GM19240 (cell line): ENCODE measurements at regions not wholly inside any gene's neighbourhood (a gene's known extent, or its start where the extent isn't known, plus 50 kb on each side); places are given as distances from the start of the nearest gene placed in this dataset.

Experiments used
- DNase-seq: peaks from one replicate; pipeline ENCODE4 v3.0.0; 2011; ENCODE audit warnings: low spot score; ENCODE audit not compliant: insufficient read length

GRCh38 chr20:56833427-56833826, 204.3 kb downstream of the TFAP2C start:
- DNase-seq = no peak

- DNase-seq = no peak
Measured at GRCh38 chr20:56835829-56836550, 206.9 kb downstream of the TFAP2C start.

DNA sequence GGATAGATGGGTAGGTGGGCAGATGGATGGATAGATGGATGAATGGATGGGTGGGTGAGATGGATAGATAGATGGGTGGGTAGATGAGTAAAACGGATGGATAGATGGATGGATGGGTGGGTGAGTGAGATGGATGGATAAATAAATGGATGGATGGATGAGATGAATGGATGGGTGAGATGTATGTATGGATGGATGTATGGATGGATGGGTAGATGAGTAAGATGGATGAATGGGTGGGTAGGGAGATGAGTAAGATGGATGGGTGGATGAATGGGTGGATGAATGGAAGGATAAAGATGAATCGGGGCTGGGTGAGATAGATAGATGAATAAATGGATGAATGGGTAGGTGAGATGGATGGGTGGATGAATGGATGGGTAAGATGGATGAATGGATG, 210.1 kb downstream of the TFAP2C start:
- no peak for DNase-seq

DNA sequence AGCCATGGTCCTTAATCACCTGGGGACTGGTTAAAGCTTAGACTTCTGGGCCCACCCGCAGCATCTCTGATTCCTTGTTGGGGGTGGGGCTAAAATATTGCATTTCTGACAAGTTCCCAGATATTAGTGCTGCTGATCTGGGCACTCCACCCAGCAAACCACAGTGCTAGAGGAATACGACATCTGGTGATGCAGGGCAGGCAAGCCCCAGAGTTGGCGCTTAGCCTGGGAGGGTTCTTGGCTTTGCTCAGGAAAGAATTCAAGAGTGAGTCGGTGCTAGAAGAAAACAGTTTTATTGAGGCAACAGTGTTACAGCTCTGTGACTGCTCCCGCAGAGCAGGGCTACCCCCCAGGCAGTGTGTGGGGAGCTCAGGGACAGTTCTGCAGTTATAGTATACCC, 210.7 kb downstream of the TFAP2C start:
- DNase-seq = no peak

DNA sequence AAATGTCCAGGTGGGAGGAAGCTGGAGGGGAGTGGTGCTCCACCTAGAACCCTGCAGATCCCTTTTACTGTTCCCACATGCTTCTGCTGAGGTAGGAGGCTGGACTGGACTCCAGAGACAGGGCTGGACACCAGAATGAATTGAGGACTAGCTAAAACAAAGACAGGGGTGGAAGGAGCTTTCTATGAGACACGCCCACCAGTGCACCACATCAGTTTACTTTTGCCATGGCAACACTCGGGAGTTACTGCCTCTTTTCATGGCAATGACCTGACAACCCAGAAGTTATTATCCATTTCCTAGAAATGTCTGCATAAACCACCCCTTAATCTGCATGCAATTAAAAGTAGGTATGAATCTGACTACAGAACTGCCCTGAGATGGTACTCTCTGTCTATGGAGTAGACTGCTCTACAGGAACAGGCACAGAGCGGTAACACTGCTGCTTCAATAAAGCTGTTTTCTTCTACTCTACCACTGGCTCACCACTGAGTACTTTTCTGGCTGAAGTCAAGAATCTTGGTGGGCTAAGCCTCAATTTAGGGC, 211.7 kb downstream of the TFAP2C start:
- no peak for DNase-seq

DNA sequence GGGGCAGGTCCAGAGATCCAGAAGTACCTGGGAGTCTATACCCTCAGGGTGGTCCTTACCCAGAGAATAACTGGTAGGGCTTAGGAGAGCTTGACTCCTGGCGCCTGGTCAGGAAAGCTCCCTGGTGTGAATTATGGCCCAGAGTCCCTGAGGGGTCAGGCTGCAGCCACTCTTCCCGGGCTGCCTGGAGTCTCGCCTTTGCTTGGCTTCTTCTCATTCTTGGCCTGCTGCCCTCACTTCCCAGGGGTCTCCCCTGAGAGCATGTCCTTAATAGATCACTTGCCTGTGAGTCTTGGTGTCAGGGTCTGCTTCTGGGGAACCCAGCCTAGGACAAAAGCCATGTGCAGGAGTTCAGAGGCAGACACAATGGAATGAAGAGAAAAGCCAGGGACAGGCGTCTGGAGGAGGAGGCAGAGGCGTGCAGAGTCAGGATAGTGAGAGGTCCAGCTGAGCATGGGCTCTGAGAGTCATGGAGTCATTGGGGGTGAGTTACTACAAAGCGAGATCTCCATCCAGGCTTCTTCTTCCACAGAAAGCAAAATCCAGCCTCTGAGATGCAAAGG, 212.3 kb downstream of the TFAP2C start:
- DNase-seq = no peak

DNA sequence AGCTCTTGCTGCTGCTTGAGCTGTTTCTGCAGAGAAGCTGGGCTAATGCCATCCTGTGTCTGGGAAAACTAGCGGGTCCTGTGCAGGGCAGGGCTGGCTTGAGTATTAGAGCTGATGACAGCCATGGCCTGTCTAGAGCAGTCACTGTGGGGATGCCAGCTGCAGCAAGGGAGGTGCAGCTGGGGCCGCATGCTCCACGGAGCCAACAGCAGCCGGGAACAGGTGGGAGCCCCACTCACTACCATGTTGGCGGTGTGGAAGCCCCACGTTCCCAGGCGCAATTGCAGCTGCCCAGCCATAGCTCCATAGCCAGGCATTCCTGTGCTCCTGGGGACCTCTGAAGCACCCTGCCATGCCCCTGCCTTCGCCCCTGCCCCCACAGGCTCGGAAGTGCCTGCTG, 212.9 kb downstream of the TFAP2C start:
- no peak for DNase-seq

GRCh38 chr20:56843386-56843785, 214.3 kb downstream of the TFAP2C start:
- no peak for DNase-seq

DNA sequence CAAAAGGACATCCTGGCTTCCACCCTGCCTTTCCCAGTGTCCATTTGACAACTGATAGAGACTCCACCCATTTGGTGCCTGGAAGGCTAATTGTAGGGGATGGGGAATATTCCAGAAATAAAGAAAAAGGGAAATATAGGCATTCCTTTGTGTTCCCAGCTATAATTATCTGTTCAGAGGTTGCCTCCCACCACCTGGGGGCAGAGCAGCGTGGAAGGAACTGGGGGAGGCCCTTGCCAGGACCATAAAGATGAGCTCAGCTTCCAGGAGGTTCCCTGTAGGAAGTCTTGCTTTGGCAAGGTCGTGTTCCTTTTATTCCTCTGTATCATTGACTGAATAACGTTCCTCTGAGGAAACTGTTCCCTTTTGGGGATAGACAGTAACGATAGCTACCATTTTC, 214.7 kb downstream of the TFAP2C start:
- no peak for DNase-seq

- DNase-seq = no peak
Measured at GRCh38 chr20:56845546-56846086, 216.5 kb downstream of the TFAP2C start.

DNA sequence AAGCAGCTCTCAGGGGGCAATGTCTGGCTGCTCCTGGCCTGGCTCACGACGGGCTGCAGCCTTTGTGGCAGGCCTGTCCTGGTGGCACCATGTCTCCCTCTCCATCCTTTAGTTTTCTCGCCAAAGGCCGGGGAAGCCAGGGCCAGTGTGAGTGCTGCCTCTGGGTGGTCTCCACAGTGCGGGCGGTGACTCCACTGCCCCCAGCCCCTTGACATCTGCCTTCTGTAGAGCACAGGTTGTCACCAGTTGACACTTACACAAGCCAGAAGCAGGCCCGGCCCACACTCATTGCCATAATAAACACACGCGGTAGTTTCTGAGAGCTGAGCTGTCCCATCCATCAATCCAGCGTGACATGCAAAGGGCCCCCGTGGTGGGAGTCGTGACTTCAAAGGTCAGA, 219.5 kb downstream of the TFAP2C start:
- DNase-seq = no peak

DNA sequence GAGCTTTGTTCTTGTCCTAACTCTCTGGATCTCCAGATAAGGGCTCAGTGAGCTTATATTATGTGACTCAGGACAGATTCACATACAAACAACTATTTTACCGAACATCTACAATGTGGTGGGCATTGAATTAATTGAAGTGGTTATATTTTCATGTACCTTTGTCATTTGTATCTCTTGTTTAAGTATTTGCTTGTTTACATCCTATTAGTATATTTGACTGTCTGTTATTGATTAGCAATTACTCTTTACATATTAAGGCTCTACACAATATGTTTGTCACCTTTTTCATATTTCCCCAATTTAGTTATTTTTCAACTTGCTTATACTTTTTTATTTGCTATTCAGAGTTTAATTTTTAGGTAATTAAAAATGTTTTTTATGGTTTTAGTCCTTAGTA, 222.4 kb downstream of the TFAP2C start:
- no peak for DNase-seq

DNA sequence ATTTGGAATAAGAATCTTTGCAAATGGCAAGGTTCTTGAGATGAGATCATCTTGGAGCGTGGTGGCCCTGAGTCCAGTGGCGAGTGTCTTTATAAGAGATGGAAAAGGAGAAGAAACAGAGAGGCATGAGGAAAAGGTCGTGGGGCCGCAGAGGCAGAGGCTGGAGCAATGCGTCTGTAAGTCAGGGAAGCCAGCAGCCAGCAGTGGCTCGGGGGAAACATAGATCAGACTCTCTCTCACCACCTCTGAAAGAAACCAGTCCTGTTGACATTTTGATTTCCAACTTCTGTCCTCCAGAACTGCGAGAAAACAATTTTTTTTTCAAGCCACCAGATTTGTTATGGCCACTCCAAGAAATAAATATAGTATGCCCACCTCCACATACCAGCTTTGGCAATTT, 226.6 kb downstream of the TFAP2C start:
- no peak for DNase-seq

- no peak for DNase-seq
Measured at GRCh38 chr20:56857950-56858349, 228.8 kb downstream of the TFAP2C start.

DNA sequence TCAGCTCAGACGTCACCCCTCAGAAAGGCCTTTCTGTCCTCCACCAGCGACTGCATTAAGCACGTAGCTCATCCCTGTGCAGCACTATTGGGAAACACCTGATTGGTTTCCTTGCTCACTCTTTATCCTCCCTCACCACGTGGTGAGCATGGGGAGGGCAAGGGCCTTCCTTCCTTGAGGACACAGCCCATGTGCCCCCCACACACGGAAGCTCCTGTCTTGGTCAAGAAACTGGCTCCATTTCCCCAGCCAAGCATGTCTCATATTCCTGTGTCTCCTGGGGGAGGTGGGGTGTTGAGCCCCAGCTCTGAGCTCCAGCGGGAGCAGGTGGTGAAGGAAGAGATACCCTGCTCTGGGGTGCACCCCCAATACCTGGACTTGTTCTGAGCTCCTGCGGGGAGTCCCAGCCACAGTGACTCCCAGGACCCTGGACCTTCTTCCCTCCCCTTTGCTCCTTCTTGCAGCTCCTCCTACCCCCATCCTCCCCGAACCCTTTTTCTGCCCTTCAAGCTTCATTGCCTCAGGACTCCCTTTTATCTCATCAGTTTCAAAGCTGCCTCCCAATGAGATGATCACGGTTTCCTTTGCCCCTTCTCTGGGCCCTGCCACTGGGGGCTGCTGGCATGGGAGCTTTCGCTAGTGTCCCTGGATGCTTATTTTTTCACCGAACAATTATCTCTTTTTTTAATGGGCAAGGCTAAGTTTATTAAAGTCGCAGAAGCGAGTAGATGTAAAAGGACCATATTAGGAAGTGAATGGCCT, 230.1 kb downstream of the TFAP2C start:
- no peak for DNase-seq

- DNase-seq = no peak
Measured at GRCh38 chr20:56859801-56860261, 230.7 kb downstream of the TFAP2C start.

DNA sequence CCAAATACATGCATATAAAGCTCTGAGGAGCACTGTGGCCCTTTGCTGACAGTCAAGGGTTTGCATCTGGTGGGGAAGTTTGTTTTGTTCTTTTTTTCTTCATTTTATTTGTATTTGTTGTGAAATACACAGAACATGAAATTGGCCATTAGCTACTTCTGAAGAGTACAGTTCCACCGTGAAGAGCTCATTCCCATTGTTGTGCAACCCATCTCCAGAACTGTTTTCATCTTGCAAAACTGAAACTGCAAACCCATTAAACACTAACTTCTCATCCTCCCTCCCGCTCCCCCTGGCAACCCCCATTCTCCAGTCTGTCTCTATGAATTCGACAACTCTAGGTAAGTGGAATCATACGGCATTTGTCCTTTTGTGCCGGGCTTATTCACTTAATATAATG, 231.3 kb downstream of the TFAP2C start:
- no peak for DNase-seq

- no peak for DNase-seq
Measured at GRCh38 chr20:56861590-56861989, 232.5 kb downstream of the TFAP2C start.

GRCh38 chr20:56865055-56865454, 235.9 kb downstream of the TFAP2C start:
- DNase-seq = no peak

GRCh38 chr20:56867128-56867527, 238.0 kb downstream of the TFAP2C start:
- no peak for DNase-seq

- no peak for DNase-seq
Measured at GRCh38 chr20:56868746-56869145, 239.6 kb downstream of the TFAP2C start.

DNA sequence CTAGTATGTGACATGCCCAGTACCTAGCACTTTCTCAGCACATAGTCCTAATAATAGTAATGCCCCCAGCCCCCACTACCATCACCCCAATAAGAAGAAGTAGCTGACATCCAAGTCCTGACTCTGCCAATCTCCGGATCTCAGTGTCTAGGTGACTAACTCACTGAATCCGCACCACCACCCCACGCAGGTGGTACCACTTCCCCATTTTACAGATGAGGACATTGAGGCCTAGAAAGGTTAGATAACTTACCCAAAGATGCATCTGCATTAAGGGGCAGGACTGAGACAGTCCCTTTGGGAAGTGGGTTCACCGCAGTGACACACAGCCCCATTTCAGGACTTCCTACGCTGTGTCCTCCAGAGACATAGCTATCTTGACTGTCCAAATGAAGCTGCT, 241.2 kb downstream of the TFAP2C start:
- no peak for DNase-seq
